ENCODE measurements at regions not wholly inside any gene's neighbourhood (a gene's known extent, or its start where the extent isn't known, plus 50 kb on each side); places are given as distances from the start of the nearest gene placed in this dataset.
"Not testable (repeated sequence)": the region's sequence is repeated elsewhere in the genome, so short reads cannot be mapped to it uniquely, and the experiment has no call there.

DNA sequence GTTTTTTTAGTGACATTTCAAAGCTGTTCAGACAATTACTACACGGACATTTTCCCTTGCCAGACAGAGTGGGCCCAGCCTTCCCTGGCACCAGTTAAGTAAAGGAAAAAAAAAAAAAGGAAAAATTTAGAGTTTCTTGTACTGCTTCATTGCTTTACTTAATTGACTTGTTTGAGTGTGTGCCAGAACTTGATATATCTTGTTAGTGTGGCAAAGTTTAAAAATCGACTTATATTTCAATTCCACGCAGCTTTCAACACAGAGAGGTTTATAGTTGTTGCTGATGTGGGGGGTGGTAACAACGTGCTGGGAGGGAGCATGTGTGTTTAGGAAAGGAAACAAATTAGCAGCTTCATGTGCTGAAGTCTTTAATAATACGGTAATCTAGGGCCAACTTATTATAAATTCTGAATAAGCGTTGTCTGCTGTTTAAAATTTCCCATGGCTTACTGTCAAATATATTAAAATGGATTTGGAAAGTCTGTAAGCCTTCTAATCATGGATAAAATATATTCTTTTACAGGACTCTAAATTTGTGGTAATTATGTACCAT lies 1104.6 kb downstream of the SORCS3 start:
- ATAC-seq (replicated peaks; ENCODE audit: extremely low read depth, poor library complexity, severe bottlenecking), result no peak
- H3K4me3 Mint-ChIP-seq, result no peak overlapping the region
- no peaks in the 10 kb centered on the region for H3K4me1 Mint-ChIP-seq
- no peak for DNase-seq (ENCODE audit: low spot score in 2 of 2)
- H3K9me3 Mint-ChIP-seq, result peaks cover 20% of the 10 kb centered on the region
- no peak overlapping the region for H3K27ac Mint-ChIP-seq (ENCODE audit: low read depth)
- no peaks in the 10 kb centered on the region for H3K36me3 Mint-ChIP-seq (ENCODE audit: insufficient read depth)
- H3K27me3 Mint-ChIP-seq, result no peaks in the 10 kb centered on the region

DNA sequence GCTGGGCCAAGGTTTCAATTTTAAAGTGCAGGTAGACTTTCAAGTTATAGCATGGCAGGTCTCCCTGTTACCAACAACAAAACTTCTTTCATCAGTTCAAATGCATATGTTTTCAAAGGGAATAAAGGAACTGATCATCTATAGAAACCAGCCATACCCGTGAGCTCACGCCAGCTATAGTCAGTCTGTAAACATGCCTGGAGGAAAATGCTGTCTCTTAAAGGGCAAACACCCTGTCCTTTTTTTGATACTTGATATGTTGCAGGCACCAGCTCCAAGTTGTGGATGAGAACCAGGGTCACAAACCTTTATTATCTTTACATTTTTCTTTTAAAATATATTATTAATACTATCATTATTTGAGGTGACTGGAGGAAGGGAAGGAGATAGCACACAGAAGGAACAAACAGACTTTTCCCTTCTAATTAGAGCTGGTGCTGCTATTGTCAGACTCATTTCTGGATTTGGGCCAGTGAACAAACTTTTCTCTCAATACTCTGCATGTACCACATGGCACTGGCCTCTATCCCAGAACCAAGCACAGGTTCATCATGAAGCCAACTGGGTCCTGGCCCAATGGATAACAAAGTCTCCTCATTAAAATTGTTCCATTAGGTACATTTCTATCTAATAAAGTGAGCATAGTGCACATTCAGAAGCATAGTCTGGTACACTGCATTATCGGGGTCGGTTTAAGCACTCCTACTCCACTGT lies 1102.4 kb downstream of the SORCS3 start:
- Mint-ChIP-seq H3K36me3 (ENCODE audit: insufficient read depth) (no peaks in the 10 kb centered on the region), H3K27ac (ENCODE audit: low read depth) (no peak overlapping the region), H3K4me1 (no peaks in the 10 kb centered on the region), H3K4me3 (no peak overlapping the region), H3K9me3 (peaks cover 15% of the 10 kb centered on the region), H3K27me3 (no peaks in the 10 kb centered on the region)
- ATAC-seq (replicated peaks; ENCODE audit: extremely low read depth, poor library complexity, severe bottlenecking) (no peak), DNase-seq (ENCODE audit: low spot score in 2 of 2) (no peak)

DNA sequence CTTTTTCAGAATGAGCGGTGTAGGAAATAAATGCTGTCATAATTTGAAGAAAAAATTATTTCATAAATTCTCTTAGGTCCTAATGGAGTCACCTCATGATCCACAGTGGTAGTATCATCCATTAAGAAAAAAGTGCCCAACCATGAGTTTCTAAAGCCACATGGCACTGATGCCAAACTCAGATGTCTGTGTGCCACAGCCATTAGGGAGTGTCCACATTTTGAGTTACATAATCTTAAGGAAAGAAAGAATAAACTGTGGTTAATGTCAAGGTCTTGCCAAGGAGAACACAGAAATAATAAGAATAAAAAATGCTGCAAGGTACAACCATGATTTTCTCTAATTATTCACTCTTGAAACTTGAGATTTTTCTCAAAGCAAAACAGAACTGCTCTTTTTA lies 1101.8 kb downstream of the SORCS3 start:
- DNase-seq (ENCODE audit: low spot score in 2 of 2) (no peak), ATAC-seq (replicated peaks; ENCODE audit: extremely low read depth, poor library complexity, severe bottlenecking) (no peak)
- Mint-ChIP-seq H3K9me3 (peaks cover 15% of the 10 kb centered on the region), H3K4me3 (no peak overlapping the region), H3K27me3 (no peaks in the 10 kb centered on the region), H3K36me3 (ENCODE audit: insufficient read depth) (no peaks in the 10 kb centered on the region), H3K27ac (ENCODE audit: low read depth) (no peak overlapping the region), H3K4me1 (no peaks in the 10 kb centered on the region)

DNA sequence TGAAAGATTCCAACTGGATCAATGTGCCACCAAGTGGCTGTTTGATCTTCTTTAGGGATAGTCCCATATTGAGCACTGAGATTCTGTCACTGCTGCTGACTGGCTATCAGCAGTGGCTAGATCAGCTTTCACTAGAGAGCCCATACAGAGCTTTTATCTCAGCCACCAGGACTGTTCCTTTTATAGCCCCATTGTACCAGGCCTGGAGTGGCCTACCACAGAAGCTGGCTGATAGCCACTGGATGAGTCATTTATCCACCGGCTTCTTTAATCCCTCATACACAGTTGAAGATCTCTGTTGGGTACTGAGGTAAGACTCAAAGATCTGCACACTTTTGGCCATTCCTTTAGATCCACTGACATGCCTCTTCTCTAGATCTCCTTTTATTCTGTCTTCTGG lies 1101.1 kb downstream of the SORCS3 start:
- DNase-seq (ENCODE audit: low spot score in 2 of 2) (no peak), ATAC-seq (replicated peaks; ENCODE audit: extremely low read depth, poor library complexity, severe bottlenecking) (no peak)
- Mint-ChIP-seq H3K9me3 (peaks cover 15% of the 10 kb centered on the region), H3K4me1 (no peaks in the 10 kb centered on the region), H3K27ac (ENCODE audit: low read depth) (no peak overlapping the region), H3K36me3 (ENCODE audit: insufficient read depth) (no peaks in the 10 kb centered on the region), H3K4me3 (no peak overlapping the region), H3K27me3 (no peaks in the 10 kb centered on the region)

DNA sequence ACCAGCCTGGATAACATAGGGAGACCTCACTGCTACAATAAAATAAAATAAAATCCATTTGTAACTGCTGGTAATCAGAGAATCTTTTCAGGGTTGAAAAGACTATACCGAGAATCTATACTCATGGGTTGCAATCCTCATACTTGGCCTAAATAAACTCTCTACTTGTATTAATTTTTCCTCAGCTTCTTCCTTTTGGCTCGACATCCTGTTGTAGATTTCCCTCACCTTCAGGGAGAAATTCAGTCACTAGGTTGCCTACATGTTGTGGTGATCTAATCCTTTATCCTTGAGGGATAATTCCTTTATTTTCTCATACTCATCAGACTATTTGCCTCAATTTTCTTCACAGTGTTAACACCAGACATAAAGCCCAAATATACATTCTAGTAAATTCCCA lies 1093.4 kb downstream of the SORCS3 start:
- H3K9me3 Mint-ChIP-seq, result peaks cover 5% of the 10 kb centered on the region
- no peak for DNase-seq (ENCODE audit: low spot score in 2 of 2)
- H3K36me3 Mint-ChIP-seq (ENCODE audit: insufficient read depth), result no peaks in the 10 kb centered on the region
- H3K27ac Mint-ChIP-seq (ENCODE audit: low read depth), result no peak overlapping the region
- H3K4me3 Mint-ChIP-seq, result no peak overlapping the region
- ATAC-seq (replicated peaks; ENCODE audit: extremely low read depth, poor library complexity, severe bottlenecking), result no peak
- no peaks in the 10 kb centered on the region for H3K27me3 Mint-ChIP-seq
- no peaks in the 10 kb centered on the region for H3K4me1 Mint-ChIP-seq

DNA sequence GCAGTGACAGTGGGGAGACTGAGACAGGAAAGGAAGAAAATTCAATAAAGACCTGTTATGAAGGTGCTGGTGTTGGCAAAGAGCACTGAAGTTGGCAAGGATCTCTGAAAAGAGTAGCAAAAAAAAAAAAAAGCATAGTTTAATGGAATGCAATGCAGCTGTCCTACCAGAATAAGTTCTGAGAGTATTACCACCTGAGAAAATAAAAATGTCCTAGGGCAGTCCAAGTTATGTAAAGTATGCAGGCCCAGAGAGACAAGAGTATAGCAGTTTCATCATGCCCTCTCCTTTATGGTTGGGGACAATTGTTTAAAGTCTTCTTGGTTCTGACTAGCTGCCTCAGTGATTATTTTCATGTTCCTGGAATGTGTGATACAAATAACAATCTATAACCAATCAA lies 1092.8 kb downstream of the SORCS3 start:
- ATAC-seq (replicated peaks; ENCODE audit: extremely low read depth, poor library complexity, severe bottlenecking), result no peak
- Mint-ChIP-seq H3K9me3 (peaks cover 6% of the 10 kb centered on the region), H3K36me3 (ENCODE audit: insufficient read depth) (no peaks in the 10 kb centered on the region), H3K27ac (ENCODE audit: low read depth) (no peak overlapping the region), H3K4me1 (no peaks in the 10 kb centered on the region), H3K27me3 (no peaks in the 10 kb centered on the region), H3K4me3 (no peak overlapping the region)
- DNase-seq (ENCODE audit: low spot score in 2 of 2), result no peak

DNA sequence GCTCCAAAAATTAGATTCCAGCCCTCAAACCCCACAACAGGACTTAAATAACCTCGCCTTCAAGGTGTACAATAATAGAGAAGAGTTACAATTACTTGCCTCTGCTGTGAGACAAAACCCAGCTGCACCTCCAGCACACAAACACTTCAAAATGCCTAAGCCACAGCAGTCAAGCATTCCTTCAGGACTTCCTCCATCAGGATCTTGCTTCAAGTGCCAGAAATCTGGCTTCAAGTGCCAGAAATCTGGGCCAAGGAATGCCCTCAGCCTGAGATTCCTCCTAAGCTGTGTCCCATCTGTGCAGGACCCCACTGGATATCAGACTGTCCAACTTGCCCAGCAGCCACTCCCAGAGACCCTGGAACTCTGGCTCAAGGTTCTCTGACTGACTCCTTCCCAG lies 1088.3 kb downstream of the SORCS3 start:
- H3K27me3 Mint-ChIP-seq, result no peaks in the 10 kb centered on the region
- no peak for ATAC-seq (replicated peaks; ENCODE audit: extremely low read depth, poor library complexity, severe bottlenecking)
- no peak overlapping the region for H3K27ac Mint-ChIP-seq (ENCODE audit: low read depth)

DNA sequence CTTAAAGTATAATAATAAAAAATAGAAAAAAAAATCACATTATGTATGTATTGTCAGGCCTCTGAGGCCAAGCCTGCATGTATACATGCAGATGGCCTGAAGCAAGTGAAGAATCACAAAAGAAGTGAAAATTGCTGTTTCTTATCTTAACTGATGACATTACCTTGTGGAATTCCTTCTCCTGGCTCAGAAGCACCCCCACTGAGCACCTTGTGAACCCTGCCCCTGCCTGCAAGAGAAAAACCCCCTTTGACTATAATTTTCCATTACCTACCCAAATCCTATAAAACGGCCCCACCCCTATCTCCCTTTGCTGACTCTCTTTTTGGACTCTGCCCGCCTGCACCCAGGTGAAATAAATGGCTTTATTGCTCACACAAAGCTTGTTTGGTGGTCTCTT lies 1086.5 kb downstream of the SORCS3 start:
- not testable (repeated sequence) for H3K27ac Mint-ChIP-seq (ENCODE audit: low read depth); H3K27me3 Mint-ChIP-seq; H3K4me3 Mint-ChIP-seq; H3K36me3 Mint-ChIP-seq (ENCODE audit: insufficient read depth); ATAC-seq (replicated peaks; ENCODE audit: extremely low read depth, poor library complexity, severe bottlenecking); H3K4me1 Mint-ChIP-seq; DNase-seq (ENCODE audit: low spot score in 2 of 2)
- H3K9me3 Mint-ChIP-seq, result peaks cover 21% of the 10 kb centered on the region

More for the DNA sequence above, 1088.3 kb downstream of the SORCS3 start:
- H3K4me3 Mint-ChIP-seq, result no peak overlapping the region
- H3K36me3 Mint-ChIP-seq (ENCODE audit: insufficient read depth), result no peaks in the 10 kb centered on the region
- DNase-seq (ENCODE audit: low spot score in 2 of 2), result no peak
- peaks cover 21% of the 10 kb centered on the region for H3K9me3 Mint-ChIP-seq
- H3K4me1 Mint-ChIP-seq, result no peaks in the 10 kb centered on the region

DNA sequence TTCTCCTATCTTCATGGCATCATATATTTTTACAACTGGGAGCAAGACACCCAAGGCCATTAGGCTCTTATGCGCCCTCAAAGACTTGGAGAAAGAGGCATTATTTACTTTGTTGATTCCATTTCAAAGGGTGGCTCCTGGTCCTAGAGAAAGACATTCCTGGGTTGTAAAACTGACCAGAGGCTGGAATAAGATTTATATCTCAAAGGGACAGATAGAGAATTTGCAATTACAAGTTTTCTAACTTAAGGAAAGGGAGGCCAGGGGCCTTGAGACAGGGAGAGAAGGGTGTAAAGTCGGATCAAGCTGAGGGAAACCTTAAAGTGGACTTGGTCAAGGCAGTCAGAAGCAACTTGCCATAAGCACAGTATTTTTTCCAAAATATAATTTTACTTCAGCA lies 1086.0 kb downstream of the SORCS3 start:
- Mint-ChIP-seq H3K4me3 (no peak overlapping the region), H3K27me3 (no peaks in the 10 kb centered on the region), H3K9me3 (peaks cover 21% of the 10 kb centered on the region), H3K4me1 (no peaks in the 10 kb centered on the region), H3K27ac (ENCODE audit: low read depth) (no peak overlapping the region), H3K36me3 (ENCODE audit: insufficient read depth) (no peaks in the 10 kb centered on the region)
- no peak for ATAC-seq (replicated peaks; ENCODE audit: extremely low read depth, poor library complexity, severe bottlenecking)
- DNase-seq (ENCODE audit: low spot score in 2 of 2), result no peak

DNA sequence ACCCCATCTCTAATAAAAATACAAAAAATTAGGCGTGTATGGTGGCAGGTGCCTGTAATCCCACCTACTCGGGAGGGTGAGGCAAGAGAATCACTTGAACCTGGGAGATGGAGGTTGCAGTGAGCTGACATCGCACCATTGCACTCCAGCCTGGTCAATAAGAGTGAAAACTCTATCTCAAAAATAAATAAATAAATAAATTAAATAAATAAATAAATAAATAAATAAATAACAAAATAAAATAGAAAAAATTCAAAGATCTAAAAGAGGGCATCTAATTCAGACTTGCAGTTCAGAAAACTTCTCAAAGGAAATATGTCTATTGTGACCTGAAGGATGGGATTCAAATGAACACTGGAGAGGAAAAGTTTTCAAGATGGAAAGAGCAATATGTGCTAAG lies 1085.1 kb downstream of the SORCS3 start:
- H3K9me3 Mint-ChIP-seq, result peaks cover 21% of the 10 kb centered on the region
- DNase-seq (ENCODE audit: low spot score in 2 of 2), result no peak
- no peaks in the 10 kb centered on the region for H3K36me3 Mint-ChIP-seq (ENCODE audit: insufficient read depth)
- no peak overlapping the region for H3K27ac Mint-ChIP-seq (ENCODE audit: low read depth)
- ATAC-seq (replicated peaks; ENCODE audit: extremely low read depth, poor library complexity, severe bottlenecking), result no peak
- H3K4me3 Mint-ChIP-seq, result no peak overlapping the region
- no peaks in the 10 kb centered on the region for H3K27me3 Mint-ChIP-seq
- no peaks in the 10 kb centered on the region for H3K4me1 Mint-ChIP-seq

DNA sequence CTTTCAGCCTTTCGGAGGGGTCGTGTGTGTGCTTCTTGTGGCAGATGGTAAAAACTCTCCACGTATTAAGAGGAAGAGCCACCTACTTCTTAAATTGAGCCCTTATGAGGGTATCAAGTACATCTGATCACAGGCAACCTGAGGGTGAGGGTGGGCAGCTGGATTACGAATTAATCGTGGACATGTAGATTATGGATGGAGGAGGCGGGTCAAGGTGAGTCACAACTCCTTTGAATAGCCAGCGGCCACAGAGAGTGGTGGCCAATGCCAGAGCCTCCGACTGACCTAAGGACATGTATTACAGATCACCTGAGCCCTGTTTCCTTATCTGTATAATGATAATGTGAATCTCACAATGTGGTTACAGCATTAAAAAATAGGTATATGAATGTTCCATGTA lies 1083.9 kb downstream of the SORCS3 start:
- DNase-seq (ENCODE audit: low spot score in 2 of 2) (no peak), ATAC-seq (replicated peaks; ENCODE audit: extremely low read depth, poor library complexity, severe bottlenecking) (no peak)
- H3K36me3 Mint-ChIP-seq (ENCODE audit: insufficient read depth), result no peaks in the 10 kb centered on the region
- no peak overlapping the region for H3K27ac Mint-ChIP-seq (ENCODE audit: low read depth)
- no peak overlapping the region for H3K4me3 Mint-ChIP-seq
- no peaks in the 10 kb centered on the region for H3K4me1 Mint-ChIP-seq
- H3K9me3 Mint-ChIP-seq, result peaks cover 21% of the 10 kb centered on the region
- no peaks in the 10 kb centered on the region for H3K27me3 Mint-ChIP-seq

DNA sequence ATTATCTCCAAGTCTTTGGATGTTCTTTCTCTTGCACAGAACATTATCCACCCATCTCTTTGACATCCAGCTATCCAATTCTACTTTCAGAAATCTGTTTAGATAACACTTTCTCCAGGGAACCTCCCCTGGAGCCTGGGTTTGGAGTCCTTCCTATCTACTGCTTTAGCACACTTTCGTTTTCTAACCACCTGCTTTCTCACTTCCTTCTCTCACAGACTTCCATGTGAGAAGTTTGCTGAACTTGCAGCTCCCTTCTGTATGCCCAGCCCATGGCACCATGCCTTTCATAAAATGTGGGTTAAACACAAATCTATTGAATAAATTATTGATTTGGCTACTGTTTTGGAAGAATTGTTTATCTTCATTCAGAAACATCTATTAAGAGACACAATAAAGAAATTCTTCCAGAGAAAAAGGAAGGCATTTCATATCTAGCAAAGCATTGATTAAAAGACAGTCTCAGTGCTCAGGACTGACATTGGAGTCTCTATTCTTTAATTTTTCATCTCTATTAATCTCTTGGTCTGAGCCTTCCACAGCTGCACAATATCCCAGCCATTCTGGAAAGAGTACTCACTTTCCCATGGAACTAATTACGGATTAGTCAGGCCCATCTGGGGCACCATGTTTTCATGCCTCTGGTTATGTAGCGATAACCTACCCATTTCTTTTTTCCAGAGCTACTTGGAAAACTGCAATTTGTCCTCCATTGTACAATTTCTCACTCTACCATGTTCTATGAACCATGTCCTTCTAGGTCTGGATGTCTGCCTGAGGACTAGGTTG lies 1077.3 kb downstream of the SORCS3 start:
- H3K27me3 Mint-ChIP-seq, result no peaks in the 10 kb centered on the region
- no peaks in the 10 kb centered on the region for H3K4me1 Mint-ChIP-seq
- DNase-seq (ENCODE audit: low spot score in 2 of 2), result no peak
- no peak for ATAC-seq (replicated peaks; ENCODE audit: extremely low read depth, poor library complexity, severe bottlenecking)
- no peak overlapping the region for H3K4me3 Mint-ChIP-seq
- peaks cover 20% of the 10 kb centered on the region for H3K9me3 Mint-ChIP-seq
- H3K27ac Mint-ChIP-seq (ENCODE audit: low read depth), result no peak overlapping the region
- no peaks in the 10 kb centered on the region for H3K36me3 Mint-ChIP-seq (ENCODE audit: insufficient read depth)

DNA sequence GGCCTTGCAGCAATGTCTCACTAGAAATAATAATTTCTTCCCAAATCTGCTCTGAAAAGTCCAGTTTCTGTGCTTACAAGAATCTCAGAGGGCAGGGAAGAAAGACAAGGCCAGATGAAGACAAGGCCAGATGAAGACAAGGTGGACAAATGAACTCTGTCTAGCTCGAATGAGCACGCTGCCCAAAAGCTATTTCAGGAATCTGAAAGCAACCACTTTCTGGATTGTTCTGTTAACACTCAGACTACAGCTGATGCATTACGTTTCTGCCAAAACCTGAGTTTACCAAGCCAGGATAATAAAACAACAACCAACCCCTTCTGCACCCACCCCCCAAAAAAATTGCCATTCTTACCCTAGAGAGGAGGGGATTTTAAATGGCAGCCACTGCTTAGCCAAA lies 1073.6 kb downstream of the SORCS3 start:
- Mint-ChIP-seq H3K4me3 (no peak overlapping the region), H3K27me3 (no peaks in the 10 kb centered on the region), H3K9me3 (peaks cover 34% of the 10 kb centered on the region), H3K36me3 (ENCODE audit: insufficient read depth) (no peaks in the 10 kb centered on the region), H3K27ac (ENCODE audit: low read depth) (no peak overlapping the region), H3K4me1 (no peaks in the 10 kb centered on the region)
- no peak for DNase-seq (ENCODE audit: low spot score in 2 of 2)
- no peak for ATAC-seq (replicated peaks; ENCODE audit: extremely low read depth, poor library complexity, severe bottlenecking)

Measured in central memory CD8-positive, alpha-beta T cell (primary cell).